ENCODE measurements at regions not wholly inside any gene's neighbourhood (a gene's known extent, or its start where the extent isn't known, plus 50 kb on each side); places are given as distances from the start of the nearest gene placed in this dataset.
"Not testable (repeated sequence)": the region's sequence is repeated elsewhere in the genome, so short reads cannot be mapped to it uniquely, and the experiment has no call there.

DNA sequence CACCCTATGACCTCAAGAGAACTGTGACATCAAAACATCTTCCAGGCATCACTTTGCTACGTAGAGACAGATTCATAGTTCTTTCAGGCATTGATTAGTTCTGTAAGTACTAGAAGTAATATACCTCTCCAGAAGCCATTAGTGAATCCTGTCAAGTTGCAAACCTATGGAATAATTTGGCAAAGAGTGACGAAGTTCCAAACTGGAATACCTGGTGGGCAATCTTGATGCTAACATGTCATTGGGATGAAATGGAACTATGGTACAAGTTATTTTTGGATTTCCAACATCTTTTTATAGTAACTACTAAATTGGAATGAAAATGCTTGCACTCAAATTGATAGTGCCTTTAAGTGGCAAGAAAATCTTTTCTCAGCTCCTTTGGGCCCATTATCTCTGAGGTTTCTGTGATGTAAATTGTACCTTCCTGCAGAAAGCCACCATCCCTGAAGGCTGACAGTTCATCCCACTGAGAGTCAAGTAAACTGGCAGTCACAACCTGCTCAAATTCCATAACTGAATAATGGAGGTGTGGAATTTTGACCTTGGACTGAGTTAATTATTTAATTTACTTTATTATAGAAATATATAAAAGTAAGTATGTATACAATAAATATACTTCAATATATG, 435.5 kb downstream of the DTWD2 start:
- no peak for DNase-seq (ENCODE audit: low read depth, low spot score)

GRCh38 chr5:118552146-118552545, 436.2 kb downstream of the DTWD2 start:
- no peak for DNase-seq (ENCODE audit: low read depth, low spot score)

- no peak for DNase-seq (ENCODE audit: low read depth, low spot score)
Measured at GRCh38 chr5:118551716-118552115, 436.6 kb downstream of the DTWD2 start.

DNA sequence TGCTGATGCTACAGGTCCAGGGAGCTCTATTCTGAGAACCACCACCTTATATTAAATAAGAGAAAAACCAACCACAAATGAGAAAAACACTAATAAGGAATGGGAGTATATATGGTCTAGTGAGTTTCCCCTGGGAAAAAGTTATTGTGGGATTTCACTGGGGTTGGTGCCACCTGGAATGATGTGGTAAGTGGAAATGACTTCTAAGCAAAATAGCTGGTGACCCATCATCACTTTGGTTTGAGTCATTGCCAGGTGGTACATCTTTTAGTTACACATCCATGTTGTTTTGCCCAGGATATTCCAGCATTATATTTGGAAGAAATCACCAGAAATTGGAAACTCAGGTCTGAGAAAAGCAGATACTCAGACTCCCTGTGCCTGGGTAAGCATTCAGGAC, 437.3 kb downstream of the DTWD2 start:
- DNase-seq (ENCODE audit: low read depth, low spot score), result no peak

DNA sequence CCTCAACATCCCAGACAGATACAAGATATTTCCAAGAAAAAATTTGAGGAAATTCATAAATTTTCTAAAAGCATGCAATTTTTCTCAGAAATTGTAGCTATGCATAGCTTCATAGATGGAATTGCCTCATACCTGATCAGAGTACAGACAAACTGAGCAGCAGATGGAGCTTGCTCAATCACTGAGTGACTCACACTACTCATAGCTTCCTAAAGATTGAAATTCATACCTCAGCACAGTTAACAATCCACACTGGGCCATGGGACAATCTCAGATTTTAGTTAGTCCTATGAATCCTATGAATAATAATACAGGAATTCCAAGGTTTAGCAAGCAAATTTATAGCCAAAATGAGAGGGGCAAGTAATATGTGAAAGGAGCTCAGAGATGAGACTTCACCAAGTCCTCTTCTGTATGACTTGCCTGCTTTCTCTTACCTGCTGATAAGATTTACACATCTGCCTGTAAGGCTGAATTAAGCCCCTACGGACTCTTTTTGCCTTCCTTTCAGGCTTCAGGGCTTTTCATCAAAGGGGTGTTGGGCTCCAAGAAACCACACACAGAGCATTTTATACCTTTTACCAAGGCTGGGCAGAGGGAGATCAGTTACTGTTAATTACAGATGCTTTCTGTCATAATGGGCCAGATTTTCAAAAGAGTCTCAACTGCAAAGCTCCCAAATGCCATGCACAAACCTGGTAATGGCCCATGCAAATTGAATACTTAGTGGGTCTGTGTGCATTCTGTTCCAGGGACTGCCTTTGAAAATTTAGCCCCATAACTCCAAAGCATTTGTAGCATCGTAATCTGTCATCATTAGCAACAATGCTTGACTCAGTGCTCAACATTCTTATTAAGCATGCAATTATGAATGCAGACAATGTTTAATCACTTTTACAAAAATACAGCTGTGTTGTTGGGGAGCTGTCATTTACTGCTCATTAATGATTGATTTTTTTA, 439.3 kb downstream of the DTWD2 start:
- no peak for DNase-seq (ENCODE audit: low read depth, low spot score)

DNA sequence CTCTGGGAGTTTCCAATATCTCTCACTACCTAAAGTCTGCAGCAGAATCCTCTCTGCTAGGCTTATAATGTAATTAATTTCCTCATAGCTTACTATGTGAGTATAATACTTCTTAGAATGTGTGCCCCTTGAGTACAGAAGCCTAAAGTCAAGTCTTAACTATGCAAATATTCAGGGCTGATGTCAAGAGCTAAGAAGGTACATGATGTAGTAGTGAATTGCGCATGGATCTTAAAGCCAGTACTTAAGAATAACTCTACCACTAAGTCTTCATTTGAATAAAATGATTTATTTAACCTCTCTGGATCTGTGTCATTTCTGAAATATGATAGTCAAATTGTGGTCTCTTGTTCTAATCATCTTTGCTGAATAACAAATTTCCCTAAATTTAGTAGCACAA, 442.9 kb downstream of the DTWD2 start:
- no peak for DNase-seq (ENCODE audit: low read depth, low spot score)

GRCh38 chr5:118544887-118545449, 443.4 kb downstream of the DTWD2 start:
- DNase-seq (ENCODE audit: low read depth, low spot score), result no peak

DNA sequence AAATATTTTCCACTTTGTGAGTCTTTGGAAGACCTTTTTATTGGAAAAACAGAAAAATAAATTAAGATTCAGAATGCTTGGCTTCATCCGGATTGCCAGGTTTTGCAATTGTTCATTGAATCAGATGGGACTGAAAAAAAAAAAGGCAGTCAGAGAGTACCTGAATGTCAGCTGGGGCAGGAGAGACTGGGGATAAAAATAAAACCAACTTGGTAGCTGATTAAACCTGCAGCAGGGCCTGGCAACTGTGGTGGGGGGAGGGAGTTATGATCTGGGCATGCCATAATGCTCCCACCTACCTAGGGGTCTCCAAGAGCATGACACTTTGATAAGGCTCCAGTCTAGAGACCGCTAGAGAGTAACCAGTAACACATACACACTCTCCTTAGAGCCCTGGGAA, 454.4 kb downstream of the DTWD2 start:
- no peak for DNase-seq (ENCODE audit: low read depth, low spot score)

DNA sequence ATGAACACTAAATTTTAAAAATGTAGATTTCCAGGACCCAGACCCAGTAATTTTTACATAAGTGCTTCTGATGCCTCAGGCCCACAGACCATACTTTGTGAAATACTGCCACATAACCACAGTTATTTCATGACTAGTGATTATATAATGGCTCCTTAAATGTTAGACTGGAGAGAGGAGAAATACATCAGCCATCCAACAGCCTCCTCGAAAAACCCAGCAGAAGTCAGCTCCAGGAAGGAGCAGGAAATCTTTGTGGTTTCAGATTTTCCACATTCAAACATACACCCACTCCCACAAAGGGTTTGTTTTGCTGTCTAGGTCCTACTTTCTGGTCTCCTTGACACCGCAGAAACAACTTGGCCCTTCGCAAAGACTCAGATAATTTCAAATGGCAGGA, 455.2 kb downstream of the DTWD2 start:
- DNase-seq (ENCODE audit: low read depth, low spot score), result no peak

- DNase-seq (ENCODE audit: low read depth, low spot score), result no peak
Measured at GRCh38 chr5:118531276-118531675, 457.1 kb downstream of the DTWD2 start.

GRCh38 chr5:118529361-118530144, 458.8 kb downstream of the DTWD2 start:
- no peak for DNase-seq (ENCODE audit: low read depth, low spot score)

DNA sequence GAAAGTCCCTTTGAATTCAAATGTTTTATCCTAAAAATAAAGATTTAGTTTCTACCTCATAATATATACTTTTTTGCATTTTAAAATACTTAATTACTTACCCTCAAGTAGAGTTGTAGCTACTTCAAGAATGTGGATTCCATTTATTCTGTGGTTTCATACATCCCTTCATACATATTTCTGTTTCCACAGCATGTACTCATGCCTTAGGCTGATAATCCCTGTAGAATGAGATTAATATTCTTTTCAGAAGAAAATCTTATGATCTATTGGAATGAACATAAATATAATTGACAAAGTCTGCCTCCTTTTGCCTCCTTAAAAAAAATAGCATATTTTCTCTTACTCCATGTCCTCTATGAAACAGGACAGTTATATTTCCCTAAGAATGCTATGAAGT, 465.7 kb downstream of the DTWD2 start:
- DNase-seq (ENCODE audit: low read depth, low spot score), result no peak

- no peak for DNase-seq (ENCODE audit: low read depth, low spot score)
Measured at GRCh38 chr5:118520771-118521415, 467.5 kb downstream of the DTWD2 start.

DNA sequence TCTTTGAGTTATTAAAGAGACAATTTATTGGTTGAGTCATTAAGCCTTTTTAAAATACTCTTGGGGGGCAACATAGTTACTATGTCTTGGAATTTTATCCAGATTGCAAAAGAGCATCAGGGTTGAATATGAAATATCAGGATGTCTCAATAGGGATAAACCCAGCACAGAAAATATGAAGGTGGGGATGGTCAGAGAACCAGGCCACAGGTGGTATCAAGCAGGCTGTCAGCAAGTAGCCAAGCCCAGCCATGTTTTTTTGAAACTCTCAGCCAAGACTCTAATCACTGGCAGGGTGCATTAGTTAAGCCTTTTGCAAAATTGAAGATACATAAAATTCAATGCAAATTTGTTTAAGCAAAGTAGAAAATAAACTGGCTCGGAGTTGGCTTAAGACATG, 468.9 kb downstream of the DTWD2 start:
- DNase-seq (ENCODE audit: low read depth, low spot score), result no peak

- DNase-seq (ENCODE audit: low read depth, low spot score), result no peak
Measured at GRCh38 chr5:118518720-118519119, 469.6 kb downstream of the DTWD2 start.

GRCh38 chr5:118511846-118512245, 476.5 kb downstream of the DTWD2 start:
- no peak for DNase-seq (ENCODE audit: low read depth, low spot score)

- no peak for DNase-seq (ENCODE audit: low read depth, low spot score)
Measured at GRCh38 chr5:118506217-118506852, 482.0 kb downstream of the DTWD2 start.

DNA sequence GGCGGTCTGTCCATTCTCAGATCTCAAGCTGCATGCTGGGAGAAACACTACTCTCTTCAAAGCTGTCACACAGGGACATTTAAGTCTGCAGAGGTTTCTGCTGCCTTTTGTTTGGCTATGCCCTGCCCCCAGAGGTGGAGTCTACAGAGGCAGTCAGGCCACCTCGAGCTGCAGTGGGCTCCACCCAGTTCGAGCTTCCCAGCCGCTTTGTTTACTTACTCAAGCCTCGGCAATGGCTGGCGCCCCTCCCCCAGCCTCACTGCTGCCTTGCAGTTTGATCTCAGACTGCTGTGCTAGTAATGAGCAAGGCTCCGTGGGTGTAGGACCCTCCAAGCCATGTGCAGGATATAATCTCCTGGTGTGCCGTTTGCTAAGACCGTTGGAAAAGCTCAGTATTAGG, 486.1 kb downstream of the DTWD2 start:
- not testable (repeated sequence) for DNase-seq (ENCODE audit: low read depth, low spot score)

GRCh38 chr5:118491351-118491750, 497.0 kb downstream of the DTWD2 start:
- no peak for DNase-seq (ENCODE audit: low read depth, low spot score)

- no peak for DNase-seq (ENCODE audit: low read depth, low spot score)
Measured at GRCh38 chr5:118486647-118487225, 501.6 kb downstream of the DTWD2 start.

GRCh38 chr5:118479285-118479684, 509.1 kb downstream of the DTWD2 start:
- DNase-seq (ENCODE audit: low read depth, low spot score), result no peak

Measured in activated naive CD8-positive, alpha-beta T cell treated with anti-CD3 and anti-CD28 coated beads, Interleukin-2, amount 50 U/mL, for 16 hours (primary cell).